ENCODE measurements at regions not wholly inside any gene's neighbourhood (a gene's known extent, or its start where the extent isn't known, plus 50 kb on each side); places are given as distances from the start of the nearest gene placed in this dataset.
A peak's percentile ranks its signal among the peaks of the same experiment; 100 is the strongest.

GRCh38 chr4:15130441-15130840 is 128.2 kb downstream of the CPEB2 start:
- no peak for DNase-seq

- DNase-seq: no peak
Measured at GRCh38 chr4:15131551-15131950, 129.3 kb downstream of the CPEB2 start.

- no peak for DNase-seq
Measured at GRCh38 chr4:15132739-15133138, 130.5 kb downstream of the CPEB2 start.

- no peak for DNase-seq
Measured at GRCh38 chr4:15139599-15139998, 137.3 kb downstream of the CPEB2 start.

GRCh38 chr4:15142201-15142600 is 139.9 kb downstream of the CPEB2 start:
- DNase-seq: no peak

GRCh38 chr4:15143551-15143950 is 141.3 kb downstream of the CPEB2 start:
- DNase-seq: no peak

- DNase-seq: no peak
Measured at GRCh38 chr4:15144249-15144966, 142.1 kb downstream of the CPEB2 start.

- no peak for DNase-seq
Measured at GRCh38 chr4:15144967-15145295, 142.7 kb downstream of the CPEB2 start.

- DNase-seq: no peak
Measured at GRCh38 chr4:15145709-15146108, 143.4 kb downstream of the CPEB2 start.

- no peak for DNase-seq
Measured at GRCh38 chr4:15147714-15148113, 145.4 kb downstream of the CPEB2 start.

GRCh38 chr4:15148199-15148598 is 145.9 kb downstream of the CPEB2 start:
- DNase-seq: no peak

- no peak for DNase-seq
Measured at GRCh38 chr4:15148691-15149090, 146.4 kb downstream of the CPEB2 start.

GRCh38 chr4:15149234-15149838 is 147.1 kb downstream of the CPEB2 start:
- no peak for DNase-seq

GRCh38 chr4:15149839-15150592 is 147.7 kb downstream of the CPEB2 start:
- DNase-seq: peak; percentile 76

GRCh38 chr4:15150631-15151030 is 148.3 kb downstream of the CPEB2 start:
- DNase-seq: no peak

GRCh38 chr4:15151033-15151432 is 148.8 kb downstream of the CPEB2 start:
- no peak for DNase-seq

- peak; percentile 26 for DNase-seq
Measured at GRCh38 chr4:15153662-15154061, 151.4 kb downstream of the CPEB2 start.

- DNase-seq: no peak
Measured at GRCh38 chr4:15158406-15159091, 156.3 kb downstream of the CPEB2 start.

GRCh38 chr4:15159477-15160019 is 157.3 kb downstream of the CPEB2 start:
- no peak for DNase-seq

- DNase-seq: no peak
Measured at GRCh38 chr4:15161439-15161838, 159.2 kb downstream of the CPEB2 start.

GRCh38 chr4:15162046-15162445 is 159.8 kb downstream of the CPEB2 start:
- DNase-seq: no peak

GRCh38 chr4:15162465-15163283 is 160.4 kb downstream of the CPEB2 start:
- DNase-seq: peak; percentile 33
